Activated CD8-positive, alpha-beta T cell treated with anti-CD3 and anti-CD28 coated beads, Interleukin-2, amount 10 ng/mL, durations not matched to agents 7 days and 5 days (primary cell): ENCODE measurements at regions not wholly inside any gene's neighbourhood (a gene's known extent, or its start where the extent isn't known, plus 50 kb on each side); places are given as distances from the start of the nearest gene placed in this dataset.

Experiments used
- ATAC-seq: fragments of 150-1000 bp; cut with Tn5 transposase; one replicate; pipeline ENCODE4 v1.10.0; 2021; ENCODE audit warnings: moderate library complexity
- CTCF ChIA-PET: fragments of 350-600 bp; sonication (Branson Sonifier 250); formaldehyde crosslinking; loops from one replicate; lab custom pipeline; 2021; ENCODE audit warnings: antibody characterized with exemption; lab: Charles Lee
- POLR2A ChIA-PET: fragments of 350-600 bp; sonication (Branson Sonifier 250); formaldehyde crosslinking; loops from one replicate; lab custom pipeline; 2021; ENCODE audit warnings: antibody characterized with exemption; lab: Charles Lee
- DNase-seq: peaks from one replicate; pipeline ENCODE4 v3.0.0-alpha.2; 2020
- H3K27ac Mint-ChIP-seq: one replicate; pipeline ENCODE4 v1.8.0; 2021; ENCODE audit warnings: mild to moderate bottlenecking, mixed read lengths
- H3K27me3 Mint-ChIP-seq: one replicate; pipeline ENCODE4 v1.8.0; 2021; ENCODE audit warnings: low read depth, mixed read lengths
- H3K36me3 Mint-ChIP-seq: one replicate; pipeline ENCODE4 v1.8.0; 2021; ENCODE audit warnings: low read depth, mixed read lengths
- H3K4me1 Mint-ChIP-seq: one replicate; pipeline ENCODE4 v1.8.0; 2021; ENCODE audit warnings: low read depth, mixed read lengths
- H3K4me3 Mint-ChIP-seq: one replicate; pipeline ENCODE4 v1.8.0; 2021; ENCODE audit warnings: mild to moderate bottlenecking, mixed read lengths
- H3K9me3 Mint-ChIP-seq: one replicate; pipeline ENCODE4 v1.8.0; 2022; ENCODE audit warnings: mixed read lengths; ENCODE audit not compliant: insufficient read depth

DNA sequence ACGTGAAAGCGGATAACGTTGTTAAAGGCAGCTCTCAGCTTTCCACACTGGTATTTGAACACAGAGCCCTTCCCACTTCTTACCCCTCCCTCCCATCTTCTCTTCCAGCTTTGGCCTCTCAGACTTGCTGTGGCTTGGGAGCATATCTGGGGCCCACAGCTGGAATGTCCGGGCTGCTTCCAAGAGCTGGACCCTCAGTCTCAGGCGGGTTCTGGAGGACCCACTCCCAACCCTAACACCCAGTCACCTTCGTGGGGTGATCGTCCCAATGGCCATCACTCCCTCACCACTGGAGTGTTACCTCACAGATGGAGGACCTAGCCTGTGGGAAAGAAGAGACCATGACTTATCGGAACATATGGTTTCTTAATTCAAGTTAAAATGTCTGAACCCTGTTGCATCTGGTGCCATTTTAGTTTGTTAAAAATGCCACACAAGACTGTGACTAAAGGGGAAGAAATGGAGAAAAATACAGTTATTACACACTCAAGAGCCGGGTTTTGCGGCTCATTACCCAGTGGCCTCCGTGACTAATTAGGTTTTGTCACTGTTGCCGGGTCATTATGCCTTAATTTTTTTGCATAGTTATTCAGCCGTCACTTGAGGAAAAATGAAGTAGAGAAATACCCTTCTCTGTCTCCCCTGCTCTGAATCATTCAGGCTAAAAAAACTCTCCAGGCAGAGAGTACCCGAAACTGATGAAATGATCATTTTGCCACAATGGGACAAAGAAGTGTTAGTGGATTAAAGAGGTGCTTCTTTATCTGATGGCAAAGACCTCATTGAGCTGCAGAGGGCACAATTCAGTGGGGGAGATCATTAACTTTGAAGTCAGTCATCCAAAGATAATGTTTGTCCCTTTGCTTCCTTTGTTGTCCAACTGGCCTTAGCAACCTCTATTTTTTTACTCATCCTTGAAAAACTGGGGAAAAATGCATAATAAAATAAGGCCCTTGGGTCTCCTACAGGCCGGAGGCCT, 87.2 kb upstream of the HTATIP2 start:
- Mint-ChIP-seq H3K4me1 (no peaks in the 10 kb centered on the region), H3K4me3 (no peak overlapping the region)
- CTCF ChIA-PET: no interaction called here

GRCh38 chr11:20274031-20274430, 89.5 kb upstream of the HTATIP2 start:
- POLR2A ChIA-PET: no interaction called here
- ATAC-seq (no peak), DNase-seq (no peak)
- Mint-ChIP-seq H3K9me3 (no peaks in the 10 kb centered on the region), H3K27me3 (peaks cover 4% of the 10 kb centered on the region), H3K27ac (no peak overlapping the region), H3K4me3 (no peak overlapping the region), H3K4me1 (no peaks in the 10 kb centered on the region), H3K36me3 (no peaks in the 10 kb centered on the region)
- CTCF ChIA-PET: no interaction called here

More for the DNA sequence above, 87.2 kb upstream of the HTATIP2 start:
- ATAC-seq (no peak), DNase-seq (no peak)
- Mint-ChIP-seq H3K36me3 (no peaks in the 10 kb centered on the region), H3K27ac (no peak overlapping the region), H3K9me3 (no peaks in the 10 kb centered on the region), H3K27me3 (peaks cover 9% of the 10 kb centered on the region)
- POLR2A ChIA-PET: no interaction called here

DNA sequence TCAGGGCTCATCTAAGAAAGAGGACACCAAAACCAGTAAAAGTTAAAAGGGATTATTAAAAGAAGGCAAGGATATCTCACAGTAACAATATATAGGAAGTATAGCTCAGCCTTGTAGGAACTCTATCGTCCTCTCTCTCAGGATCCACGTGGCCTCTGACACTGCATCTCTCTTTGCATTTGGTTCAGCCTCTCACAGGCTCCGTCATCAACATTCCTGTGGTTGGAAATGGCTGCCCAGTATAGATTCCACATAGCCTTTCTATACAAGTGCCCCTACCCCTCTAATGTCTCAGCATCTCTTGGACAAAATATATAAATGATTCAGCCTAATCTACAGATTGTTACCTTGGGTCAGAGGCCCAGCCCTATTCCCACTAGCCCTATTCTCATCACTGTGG, 101.3 kb upstream of the DBX1 start:
- CTCF ChIA-PET: no interaction called here
- no peak overlapping the region for H3K27ac Mint-ChIP-seq
- POLR2A ChIA-PET: no interaction called here
- H3K4me1 Mint-ChIP-seq: no peaks in the 10 kb centered on the region
- peaks cover 6% of the 10 kb centered on the region for H3K27me3 Mint-ChIP-seq
- no peak overlapping the region for H3K4me3 Mint-ChIP-seq
- no peak for ATAC-seq
- H3K9me3 Mint-ChIP-seq: no peaks in the 10 kb centered on the region
- no peaks in the 10 kb centered on the region for H3K36me3 Mint-ChIP-seq
- no peak for DNase-seq

- ATAC-seq: no peak
- Mint-ChIP-seq H3K4me1 (no peaks in the 10 kb centered on the region), H3K27me3 (peaks cover 6% of the 10 kb centered on the region), H3K36me3 (no peaks in the 10 kb centered on the region), H3K4me3 (no peak overlapping the region), H3K27ac (no peak overlapping the region), H3K9me3 (no peaks in the 10 kb centered on the region)
- ChIA-PET POLR2A (no interaction called here), CTCF (no interaction called here)
- DNase-seq: no peak
Observed at GRCh38 chr11:20260307-20260706, 100.0 kb upstream of the DBX1 start.

DNA sequence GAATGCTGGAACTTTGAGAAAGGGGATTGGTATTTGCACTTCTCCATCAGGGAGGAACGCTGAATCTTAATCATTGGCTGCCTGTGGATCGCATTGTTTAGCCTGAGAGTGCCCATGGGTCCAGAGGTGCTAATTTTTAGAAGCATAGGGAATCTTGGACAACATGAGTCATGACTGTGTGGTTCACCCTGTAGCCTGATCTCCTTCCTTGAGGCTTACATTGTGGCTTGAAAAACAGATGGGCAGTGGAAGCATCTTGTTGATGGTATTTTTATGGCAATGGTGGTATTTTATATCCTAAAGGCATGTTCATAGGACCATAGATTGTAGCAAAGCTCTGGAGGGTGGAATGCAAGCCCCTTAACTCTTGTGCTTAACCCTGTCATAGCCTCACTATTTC, 99.2 kb upstream of the DBX1 start:
- no peaks in the 10 kb centered on the region for H3K9me3 Mint-ChIP-seq
- ChIA-PET POLR2A (no interaction called here), CTCF (no interaction called here)
- ATAC-seq (no peak), DNase-seq (no peak)
- H3K4me3 Mint-ChIP-seq: no peak overlapping the region
- H3K4me1 Mint-ChIP-seq: no peaks in the 10 kb centered on the region
- peaks cover 6% of the 10 kb centered on the region for H3K27me3 Mint-ChIP-seq
- H3K36me3 Mint-ChIP-seq: no peaks in the 10 kb centered on the region
- H3K27ac Mint-ChIP-seq: no peak overlapping the region

DNA sequence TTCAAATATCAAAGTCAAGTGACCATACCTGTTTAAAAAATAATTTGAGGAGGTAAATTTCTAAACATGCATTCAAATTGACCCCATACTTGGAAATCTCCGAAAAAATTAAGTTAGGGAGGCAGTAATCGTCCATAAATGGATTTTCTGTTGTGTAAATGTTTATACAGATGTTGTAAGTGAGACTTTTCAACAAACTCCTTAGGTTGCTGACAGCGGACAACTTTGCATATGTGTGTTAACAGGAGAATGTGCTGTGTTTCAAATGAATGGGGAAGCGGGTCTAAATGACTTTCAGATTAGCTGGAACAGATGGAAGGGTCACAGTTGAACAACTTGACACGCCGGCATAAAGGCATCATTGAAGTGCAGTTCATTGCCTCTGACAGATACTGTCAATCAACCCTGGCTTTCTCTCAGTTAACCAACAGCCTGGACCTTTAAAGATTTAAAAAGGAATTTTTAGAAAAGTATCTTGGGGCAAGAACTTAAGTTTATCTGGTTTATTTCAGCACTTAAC, 98.2 kb upstream of the DBX1 start:
- no peak for DNase-seq
- CTCF ChIA-PET: no interaction called here
- H3K27ac Mint-ChIP-seq: no peak overlapping the region
- peaks cover 6% of the 10 kb centered on the region for H3K27me3 Mint-ChIP-seq
- no peak overlapping the region for H3K4me3 Mint-ChIP-seq
- ATAC-seq: no peak
- no peaks in the 10 kb centered on the region for H3K4me1 Mint-ChIP-seq
- no peaks in the 10 kb centered on the region for H3K9me3 Mint-ChIP-seq
- POLR2A ChIA-PET: no interaction called here
- H3K36me3 Mint-ChIP-seq: no peaks in the 10 kb centered on the region

DNA sequence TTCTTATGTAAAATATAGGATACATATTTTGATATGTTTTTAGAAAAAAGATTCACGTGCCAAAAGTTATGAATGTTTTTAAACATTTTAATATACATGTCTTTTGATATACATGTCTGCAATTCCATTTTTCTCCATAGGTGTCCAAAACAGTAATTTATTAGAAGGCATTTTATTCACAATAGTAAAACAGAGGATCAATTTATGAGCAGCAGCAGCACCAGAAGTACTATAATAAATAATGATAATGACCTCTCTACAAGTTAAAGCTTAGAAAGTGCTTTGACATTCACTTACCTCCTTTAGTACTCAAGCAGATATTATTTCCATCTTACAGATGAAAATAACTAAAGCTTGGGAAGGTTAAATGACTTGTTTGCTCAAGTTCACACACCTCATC, 96.7 kb upstream of the DBX1 start:
- DNase-seq (no peak), ATAC-seq (no peak)
- Mint-ChIP-seq H3K9me3 (no peaks in the 10 kb centered on the region), H3K4me3 (no peak overlapping the region), H3K27me3 (peaks cover 6% of the 10 kb centered on the region), H3K4me1 (no peaks in the 10 kb centered on the region), H3K27ac (no peak overlapping the region), H3K36me3 (no peaks in the 10 kb centered on the region)
- CTCF ChIA-PET: no interaction called here
- POLR2A ChIA-PET: no interaction called here

- ChIA-PET POLR2A (no interaction called here), CTCF (no interaction called here)
- Mint-ChIP-seq H3K9me3 (no peaks in the 10 kb centered on the region), H3K4me1 (no peaks in the 10 kb centered on the region), H3K27ac (no peak overlapping the region), H3K4me3 (no peak overlapping the region), H3K36me3 (no peaks in the 10 kb centered on the region), H3K27me3 (peaks cover 3% of the 10 kb centered on the region)
- ATAC-seq (no peak), DNase-seq (no peak)
Observed at GRCh38 chr11:20253796-20254195, 93.5 kb upstream of the DBX1 start.

DNA sequence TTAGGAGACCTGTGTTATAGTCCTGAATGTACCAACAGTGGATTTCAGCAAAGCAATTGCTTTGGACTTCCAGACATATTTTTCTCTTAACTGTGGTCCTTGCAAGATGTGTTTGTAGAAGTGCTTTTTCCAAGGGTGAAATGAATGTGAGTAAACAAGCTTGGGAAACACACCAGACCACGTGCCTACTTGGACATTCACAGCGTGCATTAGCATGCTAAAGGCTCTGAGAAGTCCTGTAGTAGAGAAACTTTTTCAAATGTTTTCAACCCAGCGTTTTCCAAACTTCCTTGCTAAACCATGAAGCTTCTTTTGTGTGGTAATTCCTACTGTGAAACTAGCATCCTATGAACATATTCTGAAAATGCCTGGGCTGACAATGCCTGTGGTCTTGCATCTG, 91.2 kb upstream of the DBX1 start:
- ATAC-seq (no peak), DNase-seq (no peak)
- Mint-ChIP-seq H3K27ac (no peak overlapping the region), H3K4me1 (no peaks in the 10 kb centered on the region), H3K4me3 (no peak overlapping the region), H3K36me3 (no peaks in the 10 kb centered on the region), H3K9me3 (no peaks in the 10 kb centered on the region), H3K27me3 (peaks cover 4% of the 10 kb centered on the region)
- ChIA-PET CTCF (interaction anchor here (1.0 kb wide), 1 partner anchor 63 kb away, joined by 3 read pairs; no protein-coding TSS in a partner anchor), POLR2A (interaction anchor here (0.6 kb wide), 1 partner anchor 32 kb away, joined by 3 read pairs; no protein-coding TSS in a partner anchor)

DNA sequence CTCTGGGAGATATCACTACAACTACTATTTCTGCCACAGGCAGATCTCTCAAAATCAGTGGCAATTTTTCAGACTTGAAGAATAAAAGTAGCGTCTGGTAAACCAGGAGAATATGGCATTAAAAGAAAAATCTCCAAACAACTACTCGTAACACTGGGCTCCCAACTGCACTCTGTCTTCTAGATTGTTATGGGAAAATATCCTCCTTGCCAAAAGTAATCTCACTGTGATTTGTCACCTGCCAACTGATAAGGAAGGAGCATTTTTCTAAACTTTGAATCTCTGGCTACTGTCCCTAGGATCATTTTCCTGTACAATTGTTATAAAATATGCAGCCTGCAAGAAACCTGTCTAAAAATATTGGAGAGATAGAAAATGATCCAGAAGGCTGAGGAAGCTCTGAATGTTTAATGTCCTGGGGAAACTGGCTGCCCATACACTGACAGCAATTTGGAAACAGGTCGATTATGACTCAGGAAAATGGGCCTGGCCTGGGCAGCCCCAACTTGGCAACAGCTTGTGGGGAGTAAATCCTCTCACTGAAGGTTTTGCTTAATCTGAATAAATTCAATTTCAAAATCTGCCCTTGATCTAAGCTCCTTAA, 90.5 kb upstream of the DBX1 start:
- Mint-ChIP-seq H3K4me3 (no peak overlapping the region), H3K27ac (no peak overlapping the region), H3K4me1 (no peaks in the 10 kb centered on the region), H3K27me3 (peaks cover 5% of the 10 kb centered on the region), H3K36me3 (no peaks in the 10 kb centered on the region), H3K9me3 (no peaks in the 10 kb centered on the region)
- ATAC-seq: no peak
- POLR2A ChIA-PET: no interaction called here
- no peak for DNase-seq
- CTCF ChIA-PET: no interaction called here

DNA sequence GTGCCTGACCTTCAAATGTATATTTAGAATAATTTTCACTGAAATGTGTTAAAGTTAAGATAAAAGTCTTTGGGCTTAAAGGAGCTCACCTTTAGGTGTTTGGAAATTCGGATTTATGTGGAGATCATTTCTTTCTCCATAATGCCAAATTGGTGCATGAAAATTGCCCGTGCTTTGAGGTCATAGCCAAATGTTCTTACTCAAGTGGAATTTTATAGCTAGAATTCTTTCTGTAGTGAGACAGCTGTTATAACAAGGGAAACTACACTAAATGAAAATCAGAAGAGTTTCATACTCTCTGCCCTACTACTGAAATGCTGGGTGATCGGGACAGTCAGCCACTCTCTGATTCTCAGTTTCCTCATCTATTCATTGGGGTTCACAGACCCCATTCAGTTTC, 89.5 kb upstream of the DBX1 start:
- H3K4me3 Mint-ChIP-seq: no peak overlapping the region
- ChIA-PET CTCF (no interaction called here), POLR2A (no interaction called here)
- peaks cover 5% of the 10 kb centered on the region for H3K27me3 Mint-ChIP-seq
- DNase-seq: no peak
- no peaks in the 10 kb centered on the region for H3K9me3 Mint-ChIP-seq
- ATAC-seq: no peak
- H3K36me3 Mint-ChIP-seq: no peaks in the 10 kb centered on the region
- no peaks in the 10 kb centered on the region for H3K4me1 Mint-ChIP-seq
- no peak overlapping the region for H3K27ac Mint-ChIP-seq

GRCh38 chr11:20249378-20249777, 89.1 kb upstream of the DBX1 start:
- H3K4me3 Mint-ChIP-seq: no peak overlapping the region
- POLR2A ChIA-PET: no interaction called here
- DNase-seq (no peak), ATAC-seq (no peak)
- no peaks in the 10 kb centered on the region for H3K4me1 Mint-ChIP-seq
- no peaks in the 10 kb centered on the region for H3K36me3 Mint-ChIP-seq
- CTCF ChIA-PET: no interaction called here
- H3K9me3 Mint-ChIP-seq: no peaks in the 10 kb centered on the region
- no peak overlapping the region for H3K27ac Mint-ChIP-seq
- peaks cover 5% of the 10 kb centered on the region for H3K27me3 Mint-ChIP-seq
